Endothelial cell of umbilical vein (primary cell): ENCODE measurements at regions not wholly inside any gene's neighbourhood (a gene's known extent, or its start where the extent isn't known, plus 50 kb on each side); places are given as distances from the start of the nearest gene placed in this dataset.

Experiments
- BruUV-seq: library from RNA; stranded (reverse); fragments of 400-500 nt; replicated peaks from 2 replicates; lab custom pipeline; 2021; lab: Mats Ljungman, UMichigan
- CTCF ChIA-PET: fragments of 300-600, 350-600 bp; sonication (Branson Sonifier 250); formaldehyde crosslinking; loops from one replicate; lab custom pipeline; 2021; ENCODE audit warnings: antibody characterized with exemption, inconsistent platforms; lab: Charles Lee
- POLR2A ChIA-PET: fragments of 300-600, 350-600 bp; sonication (Branson Sonifier 250); formaldehyde crosslinking; loops from one replicate; lab custom pipeline; 2021; ENCODE audit warnings: antibody characterized with exemption, inconsistent platforms; lab: Charles Lee
- DNase-seq: peaks from one replicate; pipeline ENCODE4 v3.0.0-alpha.2; 2011; ENCODE audit warnings: low read depth, low spot score
- FAIRE-seq: peaks from 2 replicates; lab custom pipeline; 2011; peaks lifted over from hg19 to GRCh38; lab: Jason Lieb, UNC
- H2AFZ ChIP-seq: 2 replicates; pipeline ENCODE4 v1.6.0; 2012; ENCODE audit warnings: low read depth, low read length, control low read depth, inconsistent platforms
- H3K27ac ChIP-seq: 2 replicates; pipeline ENCODE4 v1.5.1; 2011; ENCODE audit warnings: low read depth, mild to moderate bottlenecking, control low read depth, low read length, moderate library complexity; ENCODE audit not compliant: insufficient read depth
- H3K27me3 ChIP-seq, 2 experiments: 2 replicates each; pipeline versions ENCODE4 v1.6.0 to v1.6.1; 2011; ENCODE audit warnings: low read length in 2 of 2, mixed read lengths in 1 of 2; ENCODE audit not compliant: control insufficient read depth in 2 of 2, insufficient read depth in 2 of 2
- H3K36me3 ChIP-seq, 2 experiments: 2 replicates in 1 of 2; 3 replicates in 1 of 2; pipeline ENCODE4 v1.5.1; 2011; ENCODE audit warnings: low read length in 2 of 2, mild to moderate bottlenecking in 1 of 2, moderate library complexity in 1 of 2; ENCODE audit not compliant: control insufficient read depth in 2 of 2, insufficient read depth in 2 of 2; ENCODE audit errors: extremely low read depth in 1 of 2
- H3K4me1 ChIP-seq: 3 replicates; pipeline ENCODE4 v1.5.1; 2011; ENCODE audit warnings: mild to moderate bottlenecking, low read length; ENCODE audit not compliant: control insufficient read depth, insufficient read depth; ENCODE audit errors: extremely low read depth
- H3K4me2 ChIP-seq: 2 replicates; pipeline ENCODE4 v1.6.1; 2011; ENCODE audit warnings: low read length, control low read depth, mixed read lengths; ENCODE audit not compliant: insufficient read depth
- H3K4me3 ChIP-seq, 3 experiments: fragments of 200-600 bp in 1 of 3; sonication (generic), shearing (Covaris generic) in 1 of 3; replicated peaks in 1 of 3; 2 replicates each; pipeline ENCODE4 v1.5.1; 2011 to 2016; ENCODE audit warnings: control low read depth in 3 of 3, low read length in 3 of 3, mild to moderate bottlenecking in 2 of 3, inconsistent platforms in 1 of 3, low read depth in 1 of 3, moderate library complexity in 1 of 3; ENCODE audit not compliant: insufficient read depth in 1 of 3
- H3K79me2 ChIP-seq: 2 replicates; pipeline ENCODE4 v1.6.0; 2012; ENCODE audit warnings: low read length, inconsistent platforms; ENCODE audit not compliant: control insufficient read depth, insufficient read depth
- H3K9ac ChIP-seq: replicated peaks from 2 replicates; pipeline ENCODE3; 2011; ENCODE audit warnings: low read length, control low read depth; ENCODE audit not compliant: insufficient read depth; ENCODE audit errors: extremely low read depth
- H3K9me1 ChIP-seq: replicated peaks from 3 replicates; pipeline ENCODE4 v1.6.0; 2011; ENCODE audit warnings: mild to moderate bottlenecking, low read length; ENCODE audit not compliant: control insufficient read depth, insufficient read depth; ENCODE audit errors: extremely low read depth
- H3K9me3 ChIP-seq: replicated peaks from 2 replicates; pipeline ENCODE4 v1.5.1; 2012; ENCODE audit warnings: low read length, inconsistent platforms; ENCODE audit not compliant: control insufficient read depth, insufficient read depth
- H4K20me1 ChIP-seq: replicated peaks from 2 replicates; pipeline ENCODE3; 2011; ENCODE audit warnings: mild to moderate bottlenecking, low read length; ENCODE audit not compliant: control insufficient read depth, insufficient read depth; ENCODE audit errors: extremely low read depth
- EZH2 ChIP-seq: IDR thresholded peaks from 2 replicates; pipeline ENCODE4 v1.6.1; 2012; ENCODE audit warnings: borderline replicate concordance, low read depth, mild to moderate bottlenecking, moderate library complexity, low read length, inconsistent platforms; ENCODE audit not compliant: severe bottlenecking
- FOS ChIP-seq: IDR thresholded peaks from 2 replicates; pipeline ENCODE4 v1.6.1; 2011; ENCODE audit warnings: mild to moderate bottlenecking, low read length, moderate library complexity, borderline replicate concordance; ENCODE audit not compliant: insufficient read depth
- GATA2 ChIP-seq: IDR thresholded peaks from 2 replicates; pipeline ENCODE4 v1.7.0; 2011; ENCODE audit warnings: low read depth, mild to moderate bottlenecking, moderate library complexity, mixed read lengths, low read length; ENCODE audit not compliant: insufficient read length, insufficient read depth
- JUN ChIP-seq: IDR thresholded peaks from 2 replicates; pipeline ENCODE4 v1.6.1; 2011; ENCODE audit warnings: borderline replicate concordance, low read depth; ENCODE audit not compliant: insufficient read length, insufficient read depth
- MYC ChIP-seq: IDR thresholded peaks from one replicate; pipeline ENCODE4 v1.6.1; 2011; ENCODE audit warnings: mild to moderate bottlenecking, low read depth, low read length
- POLR2A ChIP-seq: IDR thresholded peaks from 2 replicates; pipeline ENCODE4 v1.6.1; 2012; ENCODE audit warnings: low read depth, mild to moderate bottlenecking, control low read depth, low read length
- POLR2AphosphoS5 ChIP-seq: IDR thresholded peaks from 2 replicates; pipeline ENCODE4 v1.6.1; 2012; ENCODE audit warnings: low read depth, mild to moderate bottlenecking, control low read depth, low read length, moderate library complexity; ENCODE audit not compliant: insufficient read depth
- dilution Hi-C: fragments of 300-500 bp; cut with MboI; formaldehyde crosslinking; loops from one replicate; pipeline ENCODE4 v1.15.0; 2019; ENCODE audit warnings: low sequenced_read_pairs; ENCODE audit not compliant: extremely low pct_ligation_motif_present
- intact Hi-C: fragments of 100-400 bp; cut with micrococcal nuclease; formaldehyde crosslinking; loops from one replicate; pipeline ENCODE4 v1.10.0; 2022
- TF ChIP-seq, protein P1 (sequence below), 2 donors: IDR thresholded peaks; 1 replicate in 1 of 2; 2 replicates in 1 of 2; pipeline ENCODE4 v1.5.1; 2011; ENCODE audit warnings: low read length in 2 of 2, mild to moderate bottlenecking in 2 of 2, moderate library complexity in 2 of 2, control low read depth in 1 of 2, inconsistent platforms in 1 of 2, low read depth in 1 of 2; ENCODE audit not compliant: insufficient read depth in 1 of 2; ENCODE audit errors: extremely low read depth in 1 of 2
- TF ChIP-seq, protein P2 (sequence below): IDR thresholded peaks from 2 replicates; pipeline ENCODE4 v1.6.1; 2011; ENCODE audit not compliant: insufficient read depth, insufficient read length

DNA sequence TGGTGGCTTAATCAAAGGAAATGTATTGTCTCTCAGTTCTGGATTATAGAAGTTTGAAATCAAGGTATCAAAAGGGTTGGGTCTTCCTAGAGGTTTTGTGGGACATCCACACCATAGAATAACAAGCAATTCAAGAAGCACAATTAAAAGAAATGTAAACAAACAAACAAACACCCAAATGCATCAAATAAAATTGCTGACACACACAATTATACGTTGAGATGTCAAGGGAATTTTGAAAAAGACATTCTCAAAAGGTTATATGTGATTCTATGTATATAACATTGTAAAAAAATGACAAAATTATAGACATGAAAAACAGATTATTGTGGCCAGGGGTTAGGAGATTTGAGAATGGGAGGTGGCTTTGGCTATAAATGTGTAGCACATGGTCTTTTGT is 250.7 kb upstream of the AGA start:
- TF ChIP-seq FOS (no peak), EZH2 (no peak), GATA2 (no peak), POLR2A (no peak), POLR2AphosphoS5 (no peak), JUN (no peak), MYC (no peak)
- TF ChIP-seq, protein P1, sequence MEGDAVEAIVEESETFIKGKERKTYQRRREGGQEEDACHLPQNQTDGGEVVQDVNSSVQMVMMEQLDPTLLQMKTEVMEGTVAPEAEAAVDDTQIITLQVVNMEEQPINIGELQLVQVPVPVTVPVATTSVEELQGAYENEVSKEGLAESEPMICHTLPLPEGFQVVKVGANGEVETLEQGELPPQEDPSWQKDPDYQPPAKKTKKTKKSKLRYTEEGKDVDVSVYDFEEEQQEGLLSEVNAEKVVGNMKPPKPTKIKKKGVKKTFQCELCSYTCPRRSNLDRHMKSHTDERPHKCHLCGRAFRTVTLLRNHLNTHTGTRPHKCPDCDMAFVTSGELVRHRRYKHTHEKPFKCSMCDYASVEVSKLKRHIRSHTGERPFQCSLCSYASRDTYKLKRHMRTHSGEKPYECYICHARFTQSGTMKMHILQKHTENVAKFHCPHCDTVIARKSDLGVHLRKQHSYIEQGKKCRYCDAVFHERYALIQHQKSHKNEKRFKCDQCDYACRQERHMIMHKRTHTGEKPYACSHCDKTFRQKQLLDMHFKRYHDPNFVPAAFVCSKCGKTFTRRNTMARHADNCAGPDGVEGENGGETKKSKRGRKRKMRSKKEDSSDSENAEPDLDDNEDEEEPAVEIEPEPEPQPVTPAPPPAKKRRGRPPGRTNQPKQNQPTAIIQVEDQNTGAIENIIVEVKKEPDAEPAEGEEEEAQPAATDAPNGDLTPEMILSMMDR (IDR thresholded peaks at IDR 0.05; ENCODE audit: extremely low read depth in 1 of 2, insufficient read depth in 1 of 2, low read depth in 1 of 2, low read length in 2 of 2) = no peak
- TF ChIP-seq, protein P2, sequence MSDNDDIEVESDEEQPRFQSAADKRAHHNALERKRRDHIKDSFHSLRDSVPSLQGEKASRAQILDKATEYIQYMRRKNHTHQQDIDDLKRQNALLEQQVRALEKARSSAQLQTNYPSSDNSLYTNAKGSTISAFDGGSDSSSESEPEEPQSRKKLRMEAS = no peak
- dilution Hi-C loops = no loop called here
- H3K79me2 ChIP-seq = no peaks in the 10 kb centered on the region
- no peaks in the 10 kb centered on the region for H4K20me1 ChIP-seq
- no TSS peak for BruUV-seq
- no peaks in the 10 kb centered on the region for H3K27me3 ChIP-seq
- H3K27ac ChIP-seq = no peak overlapping the region
- ChIA-PET CTCF (no interaction called here), POLR2A (no interaction called here)
- no peak for DNase-seq
- no peaks in the 10 kb centered on the region for H3K9me3 ChIP-seq
- H3K9ac ChIP-seq = no peak overlapping the region
- no peaks in the 10 kb centered on the region for H3K36me3 ChIP-seq
- H3K4me3 ChIP-seq = no peak overlapping the region
- no peaks in the 10 kb centered on the region for H3K9me1 ChIP-seq
- no peak overlapping the region for H2AFZ ChIP-seq
- FAIRE-seq = no peak
- intact Hi-C loops = no loop called here
- H3K4me1 ChIP-seq = no peaks in the 10 kb centered on the region
- H3K4me2 ChIP-seq = no peak overlapping the region
